Left lobe of liver (tissue), 2 donors: ENCODE measurements at regions not wholly inside any gene's neighbourhood (a gene's known extent, or its start where the extent isn't known, plus 50 kb on each side); places are given as distances from the start of the nearest gene placed in this dataset.
"Not testable (repeated sequence)": the region's sequence is repeated elsewhere in the genome, so short reads cannot be mapped to it uniquely, and the experiment has no call there.

Experiments
- ATAC-seq: fragments of 200-7000 bp; cut with Tn5 transposase; one replicate; pipeline ENCODE4 v1.9.1; 2020; ENCODE audit warnings: mild to moderate bottlenecking, moderate library complexity
- DNase-seq: peaks from one replicate; pipeline ENCODE4 v3.0.0-alpha.2; 2020; ENCODE audit warnings: low spot score
- donor health status: DM: no; HTN: no; CAD: no; lungs with moderate emphysema.
- donor health status: DM: no; HTN: yes; CAD: no.

- DNase-seq, result no peak
- no peak for ATAC-seq
Observed at GRCh38 chrX:52585892-52586291, 68.8 kb downstream of the SSX7 start.

- ATAC-seq (peak; percentile 62), DNase-seq (no peak)
Observed at GRCh38 chrX:52577464-52578173, 60.8 kb upstream of the XAGE1B start.

DNA sequence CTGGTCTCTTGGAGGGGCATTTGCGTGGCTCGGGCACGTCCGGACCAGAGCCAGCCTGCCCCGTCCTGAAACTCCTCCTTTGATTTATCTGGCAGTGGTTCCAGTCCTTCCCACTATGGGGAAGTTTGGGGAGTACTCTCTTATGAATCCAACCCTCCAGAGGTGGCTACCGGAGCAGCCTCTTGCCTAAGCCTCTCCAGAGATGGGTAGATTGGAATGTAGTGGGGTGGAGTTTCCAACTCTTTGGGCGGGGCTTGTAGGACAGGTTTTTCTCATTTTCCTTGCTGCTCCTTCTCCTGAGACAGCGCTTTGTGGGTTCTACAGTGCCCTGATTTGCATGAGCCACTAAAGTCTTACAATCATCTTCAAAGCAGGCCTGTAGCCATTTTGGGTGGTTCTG, 60.1 kb upstream of the XAGE1B start:
- ATAC-seq, result no peak
- no peak for DNase-seq

DNA sequence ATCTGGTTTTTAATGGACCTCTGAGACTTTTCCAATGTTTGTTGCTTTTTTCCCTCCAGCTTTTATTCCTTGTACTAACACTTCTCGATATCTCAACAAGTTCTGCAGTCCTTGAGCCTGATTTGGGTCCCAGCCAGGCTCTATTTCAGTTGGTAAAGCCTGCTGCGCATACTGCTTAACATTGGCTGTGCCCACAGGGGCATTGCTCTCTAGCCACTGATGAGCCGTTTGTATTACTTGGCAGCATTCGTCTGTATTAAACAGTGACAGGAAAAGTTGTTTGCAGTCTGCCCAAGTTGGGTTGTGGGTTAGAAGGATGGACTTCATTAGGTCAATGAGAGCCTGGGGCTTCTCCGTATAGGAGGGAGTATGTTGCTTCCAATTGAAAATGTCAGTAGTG, 59.6 kb upstream of the XAGE1B start:
- DNase-seq (peak; percentile 46), ATAC-seq (peak; percentile 73)

DNA sequence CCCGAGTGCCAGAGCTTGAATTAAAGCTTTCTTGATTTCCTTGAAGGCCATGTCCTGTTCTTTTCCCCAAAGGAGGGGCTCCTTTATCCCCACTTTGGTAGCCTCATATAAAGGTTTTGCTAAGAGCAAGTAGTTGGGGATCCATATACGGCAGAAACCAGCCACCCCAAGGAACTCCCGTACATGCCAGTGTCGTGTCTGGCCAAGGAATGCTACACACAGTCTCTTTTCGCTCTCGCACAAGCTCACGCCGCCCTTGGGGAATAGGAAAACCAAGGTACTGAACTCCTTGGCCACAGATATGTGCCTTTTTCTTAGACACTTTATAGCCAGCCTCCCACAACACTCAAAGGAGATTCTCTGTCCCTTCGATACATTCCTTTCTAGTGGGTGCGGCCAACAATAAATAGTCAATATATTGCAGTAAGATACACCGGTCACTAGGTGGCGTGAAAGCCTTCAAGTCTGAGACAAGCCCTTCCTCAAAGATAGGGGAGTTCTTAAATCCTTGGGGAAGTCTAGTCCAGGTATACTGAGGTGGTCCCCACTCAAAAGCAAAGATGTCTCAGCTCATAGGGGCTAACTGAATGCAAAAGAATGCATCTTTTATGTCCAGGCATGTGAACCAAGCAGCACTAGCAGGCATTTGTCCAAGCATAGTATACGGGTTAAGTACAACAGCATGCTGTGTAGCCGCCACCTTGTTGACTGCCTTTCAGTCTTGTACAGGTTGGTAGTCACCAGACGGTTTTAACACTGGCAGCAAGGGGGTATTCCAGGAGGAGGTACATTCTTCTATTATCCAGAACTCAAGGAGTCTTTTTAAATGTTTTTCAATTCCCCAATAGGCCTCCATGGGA, 57.8 kb upstream of the XAGE1B start:
- DNase-seq, result no peak
- peak; percentile 75 for ATAC-seq

DNA sequence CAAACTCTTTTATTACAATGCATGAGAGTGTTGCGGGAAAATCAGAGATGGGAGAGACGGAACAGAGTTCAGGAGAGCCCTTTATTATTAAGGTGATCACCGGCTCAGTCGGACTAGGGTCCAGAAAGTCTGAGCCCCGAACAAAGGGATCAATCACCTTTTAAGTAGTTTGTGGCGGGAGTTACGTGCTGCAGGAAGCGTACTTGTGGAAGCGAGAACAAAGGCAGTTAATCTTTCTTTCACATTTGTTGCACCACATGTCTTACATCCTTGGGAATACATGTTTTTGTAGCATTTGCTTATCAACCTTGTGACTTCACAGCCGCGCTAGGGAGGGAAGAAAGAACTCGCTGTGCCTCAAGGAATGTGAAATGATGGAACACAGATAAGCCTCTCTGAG, 51.3 kb upstream of the XAGE1B start:
- DNase-seq, ATAC-seq: not testable (repeated sequence)
